Neural cell (in vitro differentiated cells): ENCODE measurements at regions not wholly inside any gene's neighbourhood (a gene's known extent, or its start where the extent isn't known, plus 50 kb on each side); places are given as distances from the start of the nearest gene placed in this dataset.

Experiments used
- H2AFZ ChIP-seq: fragments of 200-600, 300-800 bp; sonication (generic), shearing (Covaris generic); 2 replicates; pipeline ENCODE4 v1.6.0; 2014; ENCODE audit warnings: low read depth, mild to moderate bottlenecking, antibody characterized with exemption, low read length, moderate library complexity
- H3F3A ChIP-seq: fragments of 200-600 bp; shearing (Covaris generic); 2 replicates; pipeline ENCODE4 v1.6.1; 2016; ENCODE audit warnings: mild to moderate bottlenecking, moderate library complexity, mixed read lengths, antibody characterized with exemption, low read length; ENCODE audit not compliant: insufficient read depth, poor library complexity, severe bottlenecking
- H3K27ac ChIP-seq: fragments of 200-600, 300-800 bp; sonication (generic), shearing (Covaris generic); 2 replicates; pipeline ENCODE4 v1.5.1; 2014; ENCODE audit warnings: mild to moderate bottlenecking, low read length, moderate library complexity
- H3K27me3 ChIP-seq: fragments of 300-800, 200-600 bp; sonication (generic), shearing (Covaris generic); 2 replicates; pipeline ENCODE4 v1.6.0; 2014; ENCODE audit warnings: mild to moderate bottlenecking, low read depth, low read length, moderate library complexity; ENCODE audit not compliant: insufficient read depth
- H3K36me3 ChIP-seq: fragments of 300-800, 200-600 bp; sonication (generic), shearing (Covaris generic); 2 replicates; pipeline ENCODE4 v1.5.1; 2014; ENCODE audit warnings: mild to moderate bottlenecking, antibody characterized with exemption, low read length, moderate library complexity; ENCODE audit not compliant: insufficient read depth
- H3K4me2 ChIP-seq: fragments of 300-800, 200-600 bp; sonication (generic), shearing (Covaris generic); 2 replicates; pipeline ENCODE4 v1.6.0; 2014; ENCODE audit warnings: mild to moderate bottlenecking, low read length
- H3K4me3 ChIP-seq: fragments of 300-800, 200-600 bp; sonication (generic), shearing (Covaris generic); 2 replicates; pipeline ENCODE4 v1.5.1; 2014; ENCODE audit warnings: mild to moderate bottlenecking, low read length, moderate library complexity
- H3K79me2 ChIP-seq: fragments of 200-600 bp; shearing (Covaris generic); replicated peaks from 2 replicates; pipeline ENCODE4 v1.6.0; 2014; ENCODE audit warnings: mild to moderate bottlenecking, low read length, moderate library complexity; ENCODE audit not compliant: insufficient read depth
- H3K9ac ChIP-seq: fragments of 300-800, 200-600 bp; sonication (generic), shearing (Covaris generic); 2 replicates; pipeline ENCODE4 v1.6.1; 2016; ENCODE audit warnings: mild to moderate bottlenecking, low read length, mixed read lengths
- H3K9me2 ChIP-seq: fragments of 200-600 bp; shearing (Covaris generic); 2 replicates; pipeline ENCODE4 v1.6.1; 2016; ENCODE audit warnings: mild to moderate bottlenecking, low read length, mixed read lengths; ENCODE audit not compliant: insufficient read depth
- H3K9me3 ChIP-seq: fragments of 200-600, 300-800 bp; sonication (generic), shearing (Covaris generic); 2 replicates; pipeline ENCODE4 v1.6.1; 2016; ENCODE audit warnings: mild to moderate bottlenecking, mixed run types, low read length, moderate library complexity, mixed read lengths
- H4K20me1 ChIP-seq: fragments of 200-600 bp; shearing (Covaris generic); 2 replicates; pipeline ENCODE4 v1.6.1; 2016; ENCODE audit warnings: mild to moderate bottlenecking, mixed run types; ENCODE audit not compliant: insufficient read depth
- CTCF ChIP-seq: fragments of 450-650 bp; IDR thresholded peaks from 2 replicates; pipeline ENCODE4 v1.5.1; 2014; ENCODE audit warnings: antibody characterized with exemption, mild to moderate bottlenecking, moderate library complexity; ENCODE audit not compliant: poor library complexity, severe bottlenecking
- EP300 ChIP-seq: fragments of 450-650 bp; conservative IDR thresholded peaks from 2 replicates; pipeline ENCODE4 v1.6.1; 2014; ENCODE audit warnings: antibody characterized with exemption, mild to moderate bottlenecking, moderate library complexity; ENCODE audit not compliant: poor library complexity, severe bottlenecking
- EZH2 ChIP-seq: fragments of 200-600, 300-800 bp; shearing (Covaris generic), sonication (generic); IDR thresholded peaks from 2 replicates; pipeline ENCODE4 v1.6.1; 2014; ENCODE audit warnings: antibody characterized with exemption, low read length, borderline replicate concordance, mild to moderate bottlenecking; ENCODE audit not compliant: insufficient read depth, poor library complexity, severe bottlenecking
- MXI1 ChIP-seq: fragments of 450-650 bp; conservative IDR thresholded peaks from 2 replicates; pipeline ENCODE4 v1.6.1; 2014; ENCODE audit warnings: antibody characterized with exemption, mild to moderate bottlenecking; ENCODE audit not compliant: poor library complexity, severe bottlenecking
- POLR2AphosphoS5 ChIP-seq: IDR thresholded peaks from 2 replicates; pipeline ENCODE4 v1.6.1; 2012
- RAD21 ChIP-seq: fragments of 450-650 bp; conservative IDR thresholded peaks from 2 replicates; pipeline ENCODE4 v1.6.1; 2014; ENCODE audit warnings: antibody characterized with exemption, mild to moderate bottlenecking, moderate library complexity
- REST ChIP-seq: IDR thresholded peaks from 2 replicates; pipeline ENCODE4 v1.6.1; 2012; ENCODE audit warnings: borderline replicate concordance
- SMC3 ChIP-seq: fragments of 450-650 bp; conservative IDR thresholded peaks from 2 replicates; pipeline ENCODE4 v1.6.1; 2014; ENCODE audit warnings: antibody characterized with exemption, mild to moderate bottlenecking, moderate library complexity; ENCODE audit not compliant: poor library complexity
- TAF1 ChIP-seq: IDR thresholded peaks from 2 replicates; pipeline ENCODE4 v1.6.1; 2012; ENCODE audit warnings: low read depth

GRCh38 chr11:82043316-82043715 is 690.3 kb downstream of the FAM181B start:
- Histone ChIP-seq H3K79me2 (no peaks in the 10 kb centered on the region), H3K4me2 (no peak overlapping the region), H2AFZ (no peak overlapping the region), H3K9me2 (no peaks in the 10 kb centered on the region), H4K20me1 (no peaks in the 10 kb centered on the region), H3K4me3 (no peak overlapping the region), H3K27me3 (no peaks in the 10 kb centered on the region), H3F3A (no peaks in the 10 kb centered on the region), H3K36me3 (no peaks in the 10 kb centered on the region), H3K9me3 (no peaks in the 10 kb centered on the region), H3K27ac (no peak overlapping the region), H3K9ac (no peak overlapping the region)
- TF ChIP-seq RAD21 (no peak), POLR2AphosphoS5 (no peak), MXI1 (no peak), REST (no peak), SMC3 (no peak), CTCF (no peak), EP300 (no peak), EZH2 (no peak), TAF1 (no peak)

- H3K27ac ChIP-seq = no peak overlapping the region
- H3K36me3 ChIP-seq = no peaks in the 10 kb centered on the region
- no peaks in the 10 kb centered on the region for H3K79me2 ChIP-seq
- no peak overlapping the region for H3K4me2 ChIP-seq
- no peak overlapping the region for H3K4me3 ChIP-seq
- TF ChIP-seq SMC3 (no peak), EZH2 (no peak), TAF1 (no peak), REST (no peak), CTCF (no peak), POLR2AphosphoS5 (no peak), RAD21 (no peak), EP300 (no peak), MXI1 (no peak)
- H2AFZ ChIP-seq = no peak overlapping the region
- H4K20me1 ChIP-seq = no peaks in the 10 kb centered on the region
- H3K27me3 ChIP-seq = no peaks in the 10 kb centered on the region
- no peaks in the 10 kb centered on the region for H3K9me2 ChIP-seq
- no peaks in the 10 kb centered on the region for H3K9me3 ChIP-seq
- no peak overlapping the region for H3K9ac ChIP-seq
- H3F3A ChIP-seq = no peaks in the 10 kb centered on the region
Measured at GRCh38 chr11:82041764-82042163, 691.9 kb downstream of the FAM181B start.
